ENCODE measurements at regions not wholly inside any gene's neighbourhood (a gene's known extent, or its start where the extent isn't known, plus 50 kb on each side); places are given as distances from the start of the nearest gene placed in this dataset.

DNA sequence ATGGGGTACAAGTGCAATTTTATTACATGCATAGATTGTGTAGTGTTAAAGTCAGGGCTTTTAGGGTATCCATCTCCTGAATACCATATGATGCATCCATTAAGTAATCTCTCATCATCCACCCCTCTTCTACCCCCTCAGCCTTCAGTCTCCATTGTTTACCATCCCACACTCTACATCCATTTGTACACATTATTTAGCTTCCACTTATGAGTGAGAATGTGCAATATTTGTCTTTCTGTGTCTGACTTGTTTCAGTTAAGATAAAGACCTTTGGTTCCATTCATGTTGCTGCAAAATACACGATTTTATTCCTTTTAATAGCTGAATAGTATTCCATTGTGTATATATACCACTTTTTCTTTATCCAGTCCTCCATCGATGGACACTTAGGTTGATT, 222.5 kb upstream of the USP24 start (continued):
- TF ChIP-seq, protein P1, sequence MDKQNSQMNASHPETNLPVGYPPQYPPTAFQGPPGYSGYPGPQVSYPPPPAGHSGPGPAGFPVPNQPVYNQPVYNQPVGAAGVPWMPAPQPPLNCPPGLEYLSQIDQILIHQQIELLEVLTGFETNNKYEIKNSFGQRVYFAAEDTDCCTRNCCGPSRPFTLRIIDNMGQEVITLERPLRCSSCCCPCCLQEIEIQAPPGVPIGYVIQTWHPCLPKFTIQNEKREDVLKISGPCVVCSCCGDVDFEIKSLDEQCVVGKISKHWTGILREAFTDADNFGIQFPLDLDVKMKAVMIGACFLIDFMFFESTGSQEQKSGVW (CRISPR knock-in tag; IDR thresholded peaks at IDR 0.05; ENCODE audit: borderline replicate concordance): no peak
- TF ChIP-seq DNMT1 (CRISPR knock-in tag; IDR thresholded peaks at IDR 0.05): no peak
- TF ChIP-seq ARNT2 (CRISPR knock-in tag; IDR thresholded peaks at IDR 0.05; ENCODE audit: low read depth): no peak
- no peak for TF ChIP-seq NCOA1 (CRISPR knock-in tag; IDR thresholded peaks at IDR 0.05)
- TF ChIP-seq, protein P2, sequence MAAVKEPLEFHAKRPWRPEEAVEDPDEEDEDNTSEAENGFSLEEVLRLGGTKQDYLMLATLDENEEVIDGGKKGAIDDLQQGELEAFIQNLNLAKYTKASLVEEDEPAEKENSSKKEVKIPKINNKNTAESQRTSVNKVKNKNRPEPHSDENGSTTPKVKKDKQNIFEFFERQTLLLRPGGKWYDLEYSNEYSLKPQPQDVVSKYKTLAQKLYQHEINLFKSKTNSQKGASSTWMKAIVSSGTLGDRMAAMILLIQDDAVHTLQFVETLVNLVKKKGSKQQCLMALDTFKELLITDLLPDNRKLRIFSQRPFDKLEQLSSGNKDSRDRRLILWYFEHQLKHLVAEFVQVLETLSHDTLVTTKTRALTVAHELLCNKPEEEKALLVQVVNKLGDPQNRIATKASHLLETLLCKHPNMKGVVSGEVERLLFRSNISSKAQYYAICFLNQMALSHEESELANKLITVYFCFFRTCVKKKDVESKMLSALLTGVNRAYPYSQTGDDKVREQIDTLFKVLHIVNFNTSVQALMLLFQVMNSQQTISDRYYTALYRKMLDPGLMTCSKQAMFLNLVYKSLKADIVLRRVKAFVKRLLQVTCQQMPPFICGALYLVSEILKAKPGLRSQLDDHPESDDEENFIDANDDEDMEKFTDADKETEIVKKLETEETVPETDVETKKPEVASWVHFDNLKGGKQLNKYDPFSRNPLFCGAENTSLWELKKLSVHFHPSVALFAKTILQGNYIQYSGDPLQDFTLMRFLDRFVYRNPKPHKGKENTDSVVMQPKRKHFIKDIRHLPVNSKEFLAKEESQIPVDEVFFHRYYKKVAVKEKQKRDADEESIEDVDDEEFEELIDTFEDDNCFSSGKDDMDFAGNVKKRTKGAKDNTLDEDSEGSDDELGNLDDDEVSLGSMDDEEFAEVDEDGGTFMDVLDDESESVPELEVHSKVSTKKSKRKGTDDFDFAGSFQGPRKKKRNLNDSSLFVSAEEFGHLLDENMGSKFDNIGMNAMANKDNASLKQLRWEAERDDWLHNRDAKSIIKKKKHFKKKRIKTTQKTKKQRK (IDR thresholded peaks at IDR 0.05; ENCODE audit: low read length): no peak
- TF ChIP-seq THAP11 (CRISPR knock-in tag; IDR thresholded peaks at IDR 0.05): 0 out of 2 replicates have a peak, but pooled peaks have one; percentile 33
- TF ChIP-seq ZNF460 (CRISPR knock-in tag; IDR thresholded peaks at IDR 0.05; ENCODE audit: borderline replicate concordance): no peak
- TF ChIP-seq, protein P3, sequence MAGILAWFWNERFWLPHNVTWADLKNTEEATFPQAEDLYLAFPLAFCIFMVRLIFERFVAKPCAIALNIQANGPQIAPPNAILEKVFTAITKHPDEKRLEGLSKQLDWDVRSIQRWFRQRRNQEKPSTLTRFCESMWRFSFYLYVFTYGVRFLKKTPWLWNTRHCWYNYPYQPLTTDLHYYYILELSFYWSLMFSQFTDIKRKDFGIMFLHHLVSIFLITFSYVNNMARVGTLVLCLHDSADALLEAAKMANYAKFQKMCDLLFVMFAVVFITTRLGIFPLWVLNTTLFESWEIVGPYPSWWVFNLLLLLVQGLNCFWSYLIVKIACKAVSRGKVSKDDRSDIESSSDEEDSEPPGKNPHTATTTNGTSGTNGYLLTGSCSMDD (CRISPR knock-in tag; IDR thresholded peaks at IDR 0.05): no peak
- no peak for TF ChIP-seq ZNF33A (CRISPR knock-in tag; IDR thresholded peaks at IDR 0.05; ENCODE audit: borderline replicate concordance)
- TF ChIP-seq, protein P4, sequence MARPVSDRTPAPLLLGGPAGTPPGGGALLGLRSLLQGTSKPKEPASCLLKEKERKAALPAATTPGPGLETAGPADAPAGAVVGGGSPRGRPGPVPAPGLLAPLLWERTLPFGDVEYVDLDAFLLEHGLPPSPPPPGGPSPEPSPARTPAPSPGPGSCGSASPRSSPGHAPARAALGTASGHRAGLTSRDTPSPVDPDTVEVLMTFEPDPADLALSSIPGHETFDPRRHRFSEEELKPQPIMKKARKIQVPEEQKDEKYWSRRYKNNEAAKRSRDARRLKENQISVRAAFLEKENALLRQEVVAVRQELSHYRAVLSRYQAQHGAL (CRISPR knock-in tag; IDR thresholded peaks at IDR 0.05; ENCODE audit: not compliant biosample characterization): no peak
- no peak for TF ChIP-seq ELF4 (CRISPR knock-in tag; IDR thresholded peaks at IDR 0.05; ENCODE audit: borderline replicate concordance)
- TF ChIP-seq, protein P5, sequence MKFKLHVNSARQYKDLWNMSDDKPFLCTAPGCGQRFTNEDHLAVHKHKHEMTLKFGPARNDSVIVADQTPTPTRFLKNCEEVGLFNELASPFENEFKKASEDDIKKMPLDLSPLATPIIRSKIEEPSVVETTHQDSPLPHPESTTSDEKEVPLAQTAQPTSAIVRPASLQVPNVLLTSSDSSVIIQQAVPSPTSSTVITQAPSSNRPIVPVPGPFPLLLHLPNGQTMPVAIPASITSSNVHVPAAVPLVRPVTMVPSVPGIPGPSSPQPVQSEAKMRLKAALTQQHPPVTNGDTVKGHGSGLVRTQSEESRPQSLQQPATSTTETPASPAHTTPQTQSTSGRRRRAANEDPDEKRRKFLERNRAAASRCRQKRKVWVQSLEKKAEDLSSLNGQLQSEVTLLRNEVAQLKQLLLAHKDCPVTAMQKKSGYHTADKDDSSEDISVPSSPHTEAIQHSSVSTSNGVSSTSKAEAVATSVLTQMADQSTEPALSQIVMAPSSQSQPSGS (CRISPR knock-in tag; IDR thresholded peaks at IDR 0.05): no peak
- no peak for TF ChIP-seq ZNF350 (CRISPR knock-in tag; IDR thresholded peaks at IDR 0.05; ENCODE audit: borderline replicate concordance, low read depth)
- no peak for TF ChIP-seq ZFY (CRISPR knock-in tag; IDR thresholded peaks at IDR 0.05)
- no peak for TF ChIP-seq DMAP1 (CRISPR knock-in tag; IDR thresholded peaks at IDR 0.05)
- no peak for TF ChIP-seq STAT5B (CRISPR knock-in tag; IDR thresholded peaks at IDR 0.05)
- TF ChIP-seq MTA3 (CRISPR knock-in tag; IDR thresholded peaks at IDR 0.05): no peak
- peak; percentile 75 for TF ChIP-seq HMG20A (CRISPR knock-in tag; IDR thresholded peaks at IDR 0.05; ENCODE audit: borderline replicate concordance)
- TF ChIP-seq ZNF629 (CRISPR knock-in tag; conservative IDR thresholded peaks at IDR 0.05): no peak
- TF ChIP-seq, protein P6, sequence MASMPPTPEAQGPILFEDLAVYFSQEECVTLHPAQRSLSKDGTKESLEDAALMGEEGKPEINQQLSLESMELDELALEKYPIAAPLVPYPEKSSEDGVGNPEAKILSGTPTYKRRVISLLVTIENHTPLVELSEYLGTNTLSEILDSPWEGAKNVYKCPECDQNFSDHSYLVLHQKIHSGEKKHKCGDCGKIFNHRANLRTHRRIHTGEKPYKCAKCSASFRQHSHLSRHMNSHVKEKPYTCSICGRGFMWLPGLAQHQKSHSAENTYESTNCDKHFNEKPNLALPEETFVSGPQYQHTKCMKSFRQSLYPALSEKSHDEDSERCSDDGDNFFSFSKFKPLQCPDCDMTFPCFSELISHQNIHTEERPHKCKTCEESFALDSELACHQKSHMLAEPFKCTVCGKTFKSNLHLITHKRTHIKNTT (CRISPR knock-in tag; IDR thresholded peaks at IDR 0.05): no peak
- no peak for TF ChIP-seq ZNF101 (CRISPR knock-in tag; IDR thresholded peaks at IDR 0.05; ENCODE audit: borderline replicate concordance, low read depth)
- TF ChIP-seq GFI1 (CRISPR knock-in tag; IDR thresholded peaks at IDR 0.05; ENCODE audit: borderline replicate concordance): no peak
- no peak for TF ChIP-seq NFE2L1 (CRISPR knock-in tag; IDR thresholded peaks at IDR 0.05; ENCODE audit: borderline replicate concordance)
- no peak for TF ChIP-seq PPARG (CRISPR knock-in tag; conservative IDR thresholded peaks at IDR 0.05)
